SK-N-SH (cell line): ENCODE measurements at regions not wholly inside any gene's neighbourhood (a gene's known extent, or its start where the extent isn't known, plus 50 kb on each side); places are given as distances from the start of the nearest gene placed in this dataset.

Source experiments
- CTCF ChIP-seq: fragments of 200-600 bp; sonication (generic); IDR thresholded peaks from 2 replicates; pipeline ENCODE4 v1.6.1; 2017; ENCODE audit warnings: antibody characterized with exemption, mild to moderate bottlenecking, moderate library complexity
- ELF1 ChIP-seq: IDR thresholded peaks from 2 replicates; pipeline ENCODE4 v1.4.0; 2012
- EP300 ChIP-seq, 2 experiments: IDR thresholded peaks; 2 replicates each; pipeline versions ENCODE4 v1.4.0 to v1.6.1; 2012; ENCODE audit warnings: borderline replicate concordance in 1 of 2, low read depth in 1 of 2, low read length in 1 of 2
- EZH2phosphoT487 ChIP-seq: fragments of 200-600 bp; sonication (generic); IDR thresholded peaks from 2 replicates; pipeline ENCODE4 v1.6.1; 2017; ENCODE audit warnings: low read depth, mixed run types, mild to moderate bottlenecking, antibody characterized with exemption, moderate library complexity, borderline replicate concordance
- FOXJ3 ChIP-seq: sonication (generic); formaldehyde crosslinking; IDR thresholded peaks from 2 replicates; pipeline ENCODE4 v1.5.1; 2020; ENCODE audit warnings: mild to moderate bottlenecking, missing genetic modification reagents
- GABPA ChIP-seq: IDR thresholded peaks from 2 replicates; pipeline ENCODE4 v1.4.0; 2012; ENCODE audit warnings: low read depth, mild to moderate bottlenecking
- NRF1 ChIP-seq: IDR thresholded peaks from 2 replicates; pipeline ENCODE4 v1.6.1; 2012; ENCODE audit warnings: low read depth, mild to moderate bottlenecking, low read length
- PBX3 ChIP-seq: IDR thresholded peaks from 2 replicates; pipeline ENCODE4; 2012
- POLR2AphosphoS5 ChIP-seq: IDR thresholded peaks from 2 replicates; pipeline ENCODE4 v1.6.1; 2012; ENCODE audit warnings: low read depth, low read length
- RAD21 ChIP-seq: IDR thresholded peaks from 2 replicates; pipeline ENCODE4 v1.6.1; 2012; ENCODE audit warnings: mild to moderate bottlenecking, low read length
- RFX5 ChIP-seq: IDR thresholded peaks from 2 replicates; pipeline ENCODE4 v1.6.1; 2012; ENCODE audit warnings: mild to moderate bottlenecking, improper control_type of control experiment, low read length
- YY1 ChIP-seq: IDR thresholded peaks from 2 replicates; pipeline ENCODE4 v1.4.0; 2012; ENCODE audit warnings: low read depth, mild to moderate bottlenecking

- TF ChIP-seq CTCF: no peak
- TF ChIP-seq ELF1: no peak
- no peak for TF ChIP-seq EP300 (IDR thresholded peaks at IDR 0.05; ENCODE audit: borderline replicate concordance in 1 of 2, low read depth in 1 of 2, low read length in 1 of 2)
- TF ChIP-seq RAD21: no peak
- no peak for TF ChIP-seq NRF1
- TF ChIP-seq POLR2AphosphoS5: no peak
- no peak for TF ChIP-seq RFX5
- no peak for TF ChIP-seq GABPA
- no peak for TF ChIP-seq YY1
- TF ChIP-seq PBX3: no peak
- TF ChIP-seq FOXJ3: no peak
- no peak for TF ChIP-seq EZH2phosphoT487
These were observed 129.2 kb downstream of the KIF20B start for GRCh38 chr10:89830624-89831023.
